AG04450 (cell line): ENCODE measurements at regions not wholly inside any gene's neighbourhood (a gene's known extent, or its start where the extent isn't known, plus 50 kb on each side); places are given as distances from the start of the nearest gene placed in this dataset.

ENCODE experiments used
- CTCF ChIA-PET: fragments of 300-600, 350-600 bp; formaldehyde crosslinking; extraction: SDS; loops from one replicate; lab custom pipeline; 2022; ENCODE audit warnings: antibody characterized with exemption, inconsistent platforms; lab: Charles Lee
- POLR2A ChIA-PET: fragments of 350-600 bp; formaldehyde crosslinking; extraction: SDS; loops from one replicate; lab custom pipeline; 2021; ENCODE audit warnings: antibody characterized with exemption, inconsistent platforms; lab: Yijun Ruan, JAX
- DNase-seq: peaks from one replicate; pipeline ENCODE4 v3.0.0-alpha.2; 2011; ENCODE audit warnings: low read depth, low spot score
- H3K27ac ChIP-seq: one replicate; pipeline ENCODE4 v1.5.1; 2012; ENCODE audit warnings: low read depth, low read length, control low read depth
- H3K27me3 ChIP-seq: one replicate; pipeline ENCODE4 v1.6.0; 2012; ENCODE audit warnings: low read length; ENCODE audit not compliant: control insufficient read depth, insufficient read depth
- H3K4me3 ChIP-seq: 2 replicates; pipeline ENCODE4 v1.5.1; 2011; ENCODE audit warnings: mild to moderate bottlenecking, low read depth, low read length, control low read depth
- H3K9me3 ChIP-seq: 2 replicates; pipeline ENCODE4 v1.5.1; 2012; ENCODE audit warnings: low read length; ENCODE audit not compliant: control insufficient read depth, insufficient read depth
- TF ChIP-seq, protein P1 (sequence below): IDR thresholded peaks from 2 replicates; pipeline ENCODE4 v1.5.1; 2011; ENCODE audit warnings: low read depth, low read length, control low read depth, inconsistent platforms

DNA sequence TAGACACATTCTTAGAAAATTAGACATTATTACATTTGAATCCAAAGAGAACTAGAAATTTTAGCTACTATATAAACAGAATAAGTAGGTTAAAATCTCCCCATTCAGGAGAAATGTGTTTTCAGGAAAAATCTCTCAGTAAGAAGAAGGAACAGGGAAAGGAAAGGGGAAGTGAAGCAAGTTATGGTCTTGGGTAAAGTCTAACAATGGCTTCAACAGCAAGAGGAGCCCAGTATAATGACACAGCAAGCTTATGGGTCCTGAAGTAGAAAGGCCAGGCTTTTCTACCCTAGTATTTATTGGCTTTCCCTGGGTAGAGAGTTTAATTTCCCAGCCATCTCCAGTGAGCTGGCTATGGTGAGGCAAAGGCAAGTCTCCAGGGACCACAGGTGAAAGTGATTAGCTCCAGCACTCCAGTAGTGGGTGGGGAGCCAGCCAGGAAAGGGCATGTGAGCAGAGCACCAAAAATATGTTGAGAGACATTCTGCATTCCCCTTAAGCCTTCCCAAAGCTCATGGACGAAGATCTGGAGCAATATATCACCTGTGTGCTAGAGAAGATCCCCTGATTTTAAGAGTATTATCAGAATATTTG lies 981.7 kb downstream of the NR2F1-AS1 start:
- POLR2A ChIA-PET, result no interaction called here
- Histone ChIP-seq H3K27ac (no peak overlapping the region), H3K4me3 (no peak overlapping the region)

GRCh38 chr5:92594031-92594430 lies 987.0 kb downstream of the NR2F1-AS1 start:
- ChIA-PET CTCF (interaction anchor here (0.6 kb wide), 1 partner anchor 193 kb away, joined by 6 read pairs; no protein-coding TSS in a partner anchor), POLR2A (no interaction called here)
- TF ChIP-seq, protein P1, sequence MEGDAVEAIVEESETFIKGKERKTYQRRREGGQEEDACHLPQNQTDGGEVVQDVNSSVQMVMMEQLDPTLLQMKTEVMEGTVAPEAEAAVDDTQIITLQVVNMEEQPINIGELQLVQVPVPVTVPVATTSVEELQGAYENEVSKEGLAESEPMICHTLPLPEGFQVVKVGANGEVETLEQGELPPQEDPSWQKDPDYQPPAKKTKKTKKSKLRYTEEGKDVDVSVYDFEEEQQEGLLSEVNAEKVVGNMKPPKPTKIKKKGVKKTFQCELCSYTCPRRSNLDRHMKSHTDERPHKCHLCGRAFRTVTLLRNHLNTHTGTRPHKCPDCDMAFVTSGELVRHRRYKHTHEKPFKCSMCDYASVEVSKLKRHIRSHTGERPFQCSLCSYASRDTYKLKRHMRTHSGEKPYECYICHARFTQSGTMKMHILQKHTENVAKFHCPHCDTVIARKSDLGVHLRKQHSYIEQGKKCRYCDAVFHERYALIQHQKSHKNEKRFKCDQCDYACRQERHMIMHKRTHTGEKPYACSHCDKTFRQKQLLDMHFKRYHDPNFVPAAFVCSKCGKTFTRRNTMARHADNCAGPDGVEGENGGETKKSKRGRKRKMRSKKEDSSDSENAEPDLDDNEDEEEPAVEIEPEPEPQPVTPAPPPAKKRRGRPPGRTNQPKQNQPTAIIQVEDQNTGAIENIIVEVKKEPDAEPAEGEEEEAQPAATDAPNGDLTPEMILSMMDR, result no peak
- DNase-seq, result no peak
- no peak overlapping the region for H3K4me3 ChIP-seq
- H3K27ac ChIP-seq, result no peak overlapping the region
- no peaks in the 10 kb centered on the region for H3K27me3 ChIP-seq
- H3K9me3 ChIP-seq, result no peaks in the 10 kb centered on the region

More for the DNA sequence above, 981.7 kb downstream of the NR2F1-AS1 start:
- no peak for DNase-seq
- CTCF ChIA-PET, result no interaction called here
- TF ChIP-seq, protein P1, result no peak
- H3K27me3 ChIP-seq, result no peaks in the 10 kb centered on the region
- H3K9me3 ChIP-seq, result no peaks in the 10 kb centered on the region

DNA sequence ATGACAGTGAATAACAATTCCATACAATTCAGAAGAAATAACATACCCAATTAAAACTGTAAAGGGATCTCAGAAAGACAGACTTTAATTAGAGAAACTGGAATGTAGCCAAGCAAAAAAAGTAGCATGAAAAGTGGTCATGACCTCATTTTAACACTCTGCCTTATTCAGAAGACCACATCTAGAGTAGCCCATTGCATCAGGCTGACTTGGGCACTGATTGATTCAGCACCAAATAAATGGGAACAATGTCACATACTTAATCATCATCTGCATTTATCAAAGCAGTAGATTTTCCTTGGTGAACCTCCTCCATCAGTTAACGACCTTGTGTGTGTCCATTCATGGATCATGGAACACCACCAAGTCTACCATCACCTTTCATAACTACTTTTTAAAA lies 992.1 kb downstream of the NR2F1-AS1 start:
- H3K27ac ChIP-seq, result no peak overlapping the region
- ChIA-PET CTCF (no interaction called here), POLR2A (no interaction called here)
- no peaks in the 10 kb centered on the region for H3K9me3 ChIP-seq
- H3K27me3 ChIP-seq, result no peaks in the 10 kb centered on the region
- no peak for DNase-seq
- no peak overlapping the region for H3K4me3 ChIP-seq
- TF ChIP-seq, protein P1, result no peak

GRCh38 chr5:92581690-92582089 lies 999.3 kb downstream of the NR2F1-AS1 start:
- Histone ChIP-seq H3K9me3 (no peaks in the 10 kb centered on the region; the same call in 1 of the 2 replicates), H3K4me3 (no peak overlapping the region), H3K27ac (no peak overlapping the region), H3K27me3 (no peaks in the 10 kb centered on the region)
- TF ChIP-seq, protein P1, result no peak
- ChIA-PET POLR2A (no interaction called here), CTCF (no interaction called here)
- DNase-seq, result no peak

GRCh38 chr5:92581249-92581648 lies 999.8 kb downstream of the NR2F1-AS1 start:
- H3K9me3 ChIP-seq, result no peaks in the 10 kb centered on the region; the same call in 1 of the 2 replicates
- no peak overlapping the region for H3K4me3 ChIP-seq
- CTCF ChIA-PET, result no interaction called here
- TF ChIP-seq, protein P1, result no peak
- no peak for DNase-seq
- POLR2A ChIA-PET, result no interaction called here
- H3K27ac ChIP-seq, result no peak overlapping the region
- no peaks in the 10 kb centered on the region for H3K27me3 ChIP-seq
